Liver (tissue), 8 donors: ENCODE measurements at regions not wholly inside any gene's neighbourhood (a gene's known extent, or its start where the extent isn't known, plus 50 kb on each side); places are given as distances from the start of the nearest gene placed in this dataset.

Experiments used
- DNase-seq: peaks from one replicate; pipeline ENCODE4 v3.0.0-alpha.2; 2017; ENCODE audit warnings: low spot score
- H3K27ac ChIP-seq, 2 donors: one replicate each; pipeline ENCODE4 v1.7.0; 2013; ENCODE audit warnings: inconsistent platforms in 2 of 2, low read length in 2 of 2, control low read depth in 1 of 2, low read depth in 1 of 2, mild to moderate bottlenecking in 1 of 2
- H3K27me3 ChIP-seq, 4 donors: one replicate each; pipeline versions ENCODE4 v1.6.1 to v1.7.0; 2013; ENCODE audit warnings: low read length in 3 of 4, inconsistent platforms in 1 of 4, mild to moderate bottlenecking in 1 of 4, moderate library complexity in 1 of 4; ENCODE audit not compliant: control insufficient read depth in 4 of 4, insufficient read depth in 4 of 4
- H3K36me3 ChIP-seq, 4 donors: one replicate each; pipeline versions ENCODE4 v1.6.1 to v1.7.0; 2013; ENCODE audit warnings: low read length in 3 of 4, mild to moderate bottlenecking in 3 of 4, low read depth in 1 of 4, moderate library complexity in 1 of 4; ENCODE audit not compliant: control insufficient read depth in 4 of 4, insufficient read depth in 3 of 4
- H3K4me1 ChIP-seq, 4 donors: one replicate each; pipeline versions ENCODE4 v1.6.1 to v1.7.0; 2013; ENCODE audit warnings: low read length in 3 of 4, mild to moderate bottlenecking in 3 of 4, moderate library complexity in 1 of 4; ENCODE audit not compliant: control insufficient read depth in 4 of 4, insufficient read depth in 4 of 4
- H3K4me3 ChIP-seq, 3 donors: one replicate each; pipeline versions ENCODE4 v1.6.1 to v1.7.0; 2013; ENCODE audit warnings: low read length in 3 of 3, control low read depth in 1 of 3, low read depth in 1 of 3, mild to moderate bottlenecking in 1 of 3
- H3K9ac ChIP-seq, 2 donors: one replicate each; pipeline ENCODE4 v1.7.0; 2013; ENCODE audit warnings: low read length in 2 of 2, mild to moderate bottlenecking in 2 of 2, moderate library complexity in 2 of 2, control low read depth in 1 of 2, low read depth in 1 of 2
- H3K9me3 ChIP-seq, 4 donors: one replicate each; pipeline versions ENCODE4 v1.6.1 to v1.7.0; 2013; ENCODE audit warnings: low read length in 3 of 4; ENCODE audit not compliant: control insufficient read depth in 4 of 4
- EGR1 ChIP-seq, 2 donors: IDR thresholded peaks; 2 replicates each; pipeline ENCODE4 v1.6.1; 2016 to 2018; ENCODE audit warnings: antibody characterized with exemption in 2 of 2, low read depth in 2 of 2
- FOXA1 ChIP-seq: IDR thresholded peaks from 2 replicates; pipeline ENCODE4 v1.6.1; 2016; ENCODE audit warnings: antibody characterized with exemption
- FOXA2 ChIP-seq: IDR thresholded peaks from 2 replicates; pipeline ENCODE4 v1.6.1; 2016; ENCODE audit warnings: antibody characterized with exemption
- GABPA ChIP-seq, 2 donors: IDR thresholded peaks in 1 of 2; conservative IDR thresholded peaks in 1 of 2; 2 replicates each; pipeline ENCODE4 v1.6.1; 2016; ENCODE audit warnings: antibody characterized with exemption in 2 of 2, mild to moderate bottlenecking in 1 of 2, moderate library complexity in 1 of 2
- HNF4A ChIP-seq, 2 donors: conservative IDR thresholded peaks; 2 replicates each; pipeline ENCODE4 v1.6.1; 2016; ENCODE audit warnings: antibody characterized with exemption in 2 of 2, mild to moderate bottlenecking in 2 of 2
- JUND ChIP-seq, 2 donors: IDR thresholded peaks; 2 replicates each; pipeline ENCODE4 v1.6.1; 2016; ENCODE audit warnings: antibody characterized with exemption in 2 of 2
- NR2F2 ChIP-seq: IDR thresholded peaks from 2 replicates; pipeline ENCODE4 v1.6.1; 2016; ENCODE audit warnings: antibody characterized with exemption
- RAD21 ChIP-seq, 2 donors: IDR thresholded peaks; 2 replicates each; pipeline ENCODE4 v1.6.1; 2016; ENCODE audit warnings: antibody characterized with exemption in 2 of 2, mild to moderate bottlenecking in 2 of 2
- RXRA ChIP-seq, 2 donors: IDR thresholded peaks; 2 replicates each; pipeline ENCODE4 v1.6.1; 2017 to 2018; ENCODE audit warnings: antibody characterized with exemption in 2 of 2, mild to moderate bottlenecking in 1 of 2
- SP1 ChIP-seq: IDR thresholded peaks from 2 replicates; pipeline ENCODE4 v1.6.1; 2018; ENCODE audit warnings: antibody characterized with exemption, mild to moderate bottlenecking
- TAF1 ChIP-seq: conservative IDR thresholded peaks from 2 replicates; pipeline ENCODE4 v1.6.1; 2016; ENCODE audit warnings: antibody characterized with exemption, mild to moderate bottlenecking
- YY1 ChIP-seq: IDR thresholded peaks from 2 replicates; pipeline ENCODE4 v1.6.1; 2016; ENCODE audit warnings: antibody characterized with exemption, mild to moderate bottlenecking
- WGBS: extraction: QIAGEN DNeasy Blood & Tissue Kit; methylation state at CpG from one replicate; pipeline ENCODE4 v1.1.7; 2013; 5-methylcytosine and 5-hydroxymethylcytosine counted together
- TF ChIP-seq, protein P1 (sequence below): IDR thresholded peaks from 2 replicates; pipeline ENCODE4 v1.6.1; 2016; ENCODE audit warnings: antibody characterized with exemption, mild to moderate bottlenecking
- TF ChIP-seq, protein P2 (sequence below): fragments of 150-350 bp; IDR thresholded peaks from 2 replicates; pipeline ENCODE4 v1.5.1; 2017; ENCODE audit warnings: improper control_type of control experiment, low read depth, low read length; ENCODE audit not compliant: missing input control
- TF ChIP-seq, protein P3 (sequence below): IDR thresholded peaks from 2 replicates; pipeline ENCODE4 v1.6.1; 2016; ENCODE audit warnings: antibody characterized with exemption
- TF ChIP-seq, protein P4 (sequence below): IDR thresholded peaks from 2 replicates; pipeline ENCODE4 v1.6.1; 2016; ENCODE audit warnings: antibody characterized with exemption
- TF ChIP-seq, protein P5 (sequence below): IDR thresholded peaks from 2 replicates; pipeline ENCODE4 v1.6.1; 2016; ENCODE audit warnings: antibody characterized with exemption
- donor health status: healthy.
- donor health status: healthy.
- donor health status: healthy.
- donor health status: healthy.
- donor health status: healthy.

DNA sequence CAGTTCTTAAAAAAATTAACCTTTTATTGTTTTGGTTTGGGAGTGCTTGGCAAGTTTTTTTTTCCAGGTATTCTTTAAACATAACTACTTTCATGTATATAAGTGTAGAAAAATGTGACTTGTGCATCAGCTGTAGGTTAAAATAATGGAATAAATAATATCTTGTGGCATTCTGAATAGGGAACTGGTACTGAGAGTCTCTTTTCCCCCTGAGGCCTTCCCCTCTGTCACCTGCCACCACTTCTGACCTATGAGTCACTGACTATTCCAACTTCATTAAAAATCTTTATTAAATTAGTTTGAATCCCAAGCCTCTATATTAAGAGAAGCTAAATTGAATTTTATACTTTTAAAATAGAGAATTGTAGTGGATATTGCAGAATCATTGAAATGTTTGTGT, 805.7 kb downstream of the METTL15 start (continued):
- TF ChIP-seq, protein P1, sequence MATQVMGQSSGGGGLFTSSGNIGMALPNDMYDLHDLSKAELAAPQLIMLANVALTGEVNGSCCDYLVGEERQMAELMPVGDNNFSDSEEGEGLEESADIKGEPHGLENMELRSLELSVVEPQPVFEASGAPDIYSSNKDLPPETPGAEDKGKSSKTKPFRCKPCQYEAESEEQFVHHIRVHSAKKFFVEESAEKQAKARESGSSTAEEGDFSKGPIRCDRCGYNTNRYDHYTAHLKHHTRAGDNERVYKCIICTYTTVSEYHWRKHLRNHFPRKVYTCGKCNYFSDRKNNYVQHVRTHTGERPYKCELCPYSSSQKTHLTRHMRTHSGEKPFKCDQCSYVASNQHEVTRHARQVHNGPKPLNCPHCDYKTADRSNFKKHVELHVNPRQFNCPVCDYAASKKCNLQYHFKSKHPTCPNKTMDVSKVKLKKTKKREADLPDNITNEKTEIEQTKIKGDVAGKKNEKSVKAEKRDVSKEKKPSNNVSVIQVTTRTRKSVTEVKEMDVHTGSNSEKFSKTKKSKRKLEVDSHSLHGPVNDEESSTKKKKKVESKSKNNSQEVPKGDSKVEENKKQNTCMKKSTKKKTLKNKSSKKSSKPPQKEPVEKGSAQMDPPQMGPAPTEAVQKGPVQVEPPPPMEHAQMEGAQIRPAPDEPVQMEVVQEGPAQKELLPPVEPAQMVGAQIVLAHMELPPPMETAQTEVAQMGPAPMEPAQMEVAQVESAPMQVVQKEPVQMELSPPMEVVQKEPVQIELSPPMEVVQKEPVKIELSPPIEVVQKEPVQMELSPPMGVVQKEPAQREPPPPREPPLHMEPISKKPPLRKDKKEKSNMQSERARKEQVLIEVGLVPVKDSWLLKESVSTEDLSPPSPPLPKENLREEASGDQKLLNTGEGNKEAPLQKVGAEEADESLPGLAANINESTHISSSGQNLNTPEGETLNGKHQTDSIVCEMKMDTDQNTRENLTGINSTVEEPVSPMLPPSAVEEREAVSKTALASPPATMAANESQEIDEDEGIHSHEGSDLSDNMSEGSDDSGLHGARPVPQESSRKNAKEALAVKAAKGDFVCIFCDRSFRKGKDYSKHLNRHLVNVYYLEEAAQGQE, result no peak

DNA sequence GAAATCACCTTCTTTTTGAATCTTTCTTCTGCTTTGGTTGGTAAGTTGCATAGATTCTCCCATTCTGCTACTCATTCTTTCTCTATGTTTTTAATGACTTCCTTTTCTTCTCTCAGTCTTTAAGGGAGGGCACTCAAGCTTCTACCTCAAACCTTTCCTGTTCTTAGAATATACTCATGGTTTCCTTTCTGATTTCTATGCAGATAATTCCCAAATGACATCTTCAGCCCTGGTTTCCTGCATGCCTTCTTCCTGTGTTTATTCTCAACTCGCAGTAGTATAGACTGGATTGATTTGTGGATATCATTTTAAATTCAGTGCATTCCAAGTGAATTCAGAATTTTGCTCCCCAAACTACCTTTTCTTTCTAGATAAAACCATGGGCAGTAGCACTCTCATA, 803.6 kb downstream of the METTL15 start:
- H3K27me3 ChIP-seq, result no peaks in the 10 kb centered on the region
- H3K4me3 ChIP-seq, result no peak overlapping the region
- TF ChIP-seq YY1 (no peak), NR2F2 (no peak), JUND (IDR thresholded peaks at IDR 0.05) (no peak), FOXA1 (no peak), SP1 (no peak), RAD21 (IDR thresholded peaks at IDR 0.05) (no peak), FOXA2 (no peak)
- TF ChIP-seq, protein P2, sequence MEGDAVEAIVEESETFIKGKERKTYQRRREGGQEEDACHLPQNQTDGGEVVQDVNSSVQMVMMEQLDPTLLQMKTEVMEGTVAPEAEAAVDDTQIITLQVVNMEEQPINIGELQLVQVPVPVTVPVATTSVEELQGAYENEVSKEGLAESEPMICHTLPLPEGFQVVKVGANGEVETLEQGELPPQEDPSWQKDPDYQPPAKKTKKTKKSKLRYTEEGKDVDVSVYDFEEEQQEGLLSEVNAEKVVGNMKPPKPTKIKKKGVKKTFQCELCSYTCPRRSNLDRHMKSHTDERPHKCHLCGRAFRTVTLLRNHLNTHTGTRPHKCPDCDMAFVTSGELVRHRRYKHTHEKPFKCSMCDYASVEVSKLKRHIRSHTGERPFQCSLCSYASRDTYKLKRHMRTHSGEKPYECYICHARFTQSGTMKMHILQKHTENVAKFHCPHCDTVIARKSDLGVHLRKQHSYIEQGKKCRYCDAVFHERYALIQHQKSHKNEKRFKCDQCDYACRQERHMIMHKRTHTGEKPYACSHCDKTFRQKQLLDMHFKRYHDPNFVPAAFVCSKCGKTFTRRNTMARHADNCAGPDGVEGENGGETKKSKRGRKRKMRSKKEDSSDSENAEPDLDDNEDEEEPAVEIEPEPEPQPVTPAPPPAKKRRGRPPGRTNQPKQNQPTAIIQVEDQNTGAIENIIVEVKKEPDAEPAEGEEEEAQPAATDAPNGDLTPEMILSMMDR, result no peak
- TF ChIP-seq, protein P3, sequence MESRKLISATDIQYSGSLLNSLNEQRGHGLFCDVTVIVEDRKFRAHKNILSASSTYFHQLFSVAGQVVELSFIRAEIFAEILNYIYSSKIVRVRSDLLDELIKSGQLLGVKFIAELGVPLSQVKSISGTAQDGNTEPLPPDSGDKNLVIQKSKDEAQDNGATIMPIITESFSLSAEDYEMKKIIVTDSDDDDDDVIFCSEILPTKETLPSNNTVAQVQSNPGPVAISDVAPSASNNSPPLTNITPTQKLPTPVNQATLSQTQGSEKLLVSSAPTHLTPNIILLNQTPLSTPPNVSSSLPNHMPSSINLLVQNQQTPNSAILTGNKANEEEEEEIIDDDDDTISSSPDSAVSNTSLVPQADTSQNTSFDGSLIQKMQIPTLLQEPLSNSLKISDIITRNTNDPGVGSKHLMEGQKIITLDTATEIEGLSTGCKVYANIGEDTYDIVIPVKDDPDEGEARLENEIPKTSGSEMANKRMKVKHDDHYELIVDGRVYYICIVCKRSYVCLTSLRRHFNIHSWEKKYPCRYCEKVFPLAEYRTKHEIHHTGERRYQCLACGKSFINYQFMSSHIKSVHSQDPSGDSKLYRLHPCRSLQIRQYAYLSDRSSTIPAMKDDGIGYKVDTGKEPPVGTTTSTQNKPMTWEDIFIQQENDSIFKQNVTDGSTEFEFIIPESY, result no peak
- no peak overlapping the region for H3K27ac ChIP-seq
- DNase-seq, result no peak
- WGBS, result 59% methylated on average over 1 of the region's 1 CpG
- H3K9me3 ChIP-seq, result no peaks in the 10 kb centered on the region
- H3K4me1 ChIP-seq, result no peaks in the 10 kb centered on the region
- no peaks in the 10 kb centered on the region for H3K36me3 ChIP-seq
- H3K9ac ChIP-seq, result no peak overlapping the region

GRCh38 chr11:28910926-28911325, 802.7 kb downstream of the METTL15 start:
- no peak overlapping the region for H3K27ac ChIP-seq
- no peaks in the 10 kb centered on the region for H3K4me1 ChIP-seq
- no peaks in the 10 kb centered on the region for H3K36me3 ChIP-seq
- H3K9me3 ChIP-seq, result no peaks in the 10 kb centered on the region
- no peak for DNase-seq
- H3K9ac ChIP-seq, result no peak overlapping the region
- 73% methylated on average over 2 of the region's 2 CpGs for WGBS
- H3K27me3 ChIP-seq, result no peaks in the 10 kb centered on the region
- no peak overlapping the region for H3K4me3 ChIP-seq
- TF ChIP-seq FOXA1 (no peak), TAF1 (no peak), HNF4A (conservative IDR thresholded peaks at IDR 0.05) (no peak), RXRA (IDR thresholded peaks at IDR 0.05) (no peak), EGR1 (IDR thresholded peaks at IDR 0.05; ENCODE audit: low read depth in 2 of 2) (no peak), GABPA (IDR thresholded peaks at IDR 0.05 in 1 of 2, conservative IDR thresholded peaks at IDR 0.05 in 1 of 2) (no peak), RAD21 (IDR thresholded peaks at IDR 0.05) (no peak), NR2F2 (no peak), FOXA2 (no peak), YY1 (no peak), JUND (IDR thresholded peaks at IDR 0.05) (no peak)
- TF ChIP-seq, protein P1, result no peak
- TF ChIP-seq, protein P4, sequence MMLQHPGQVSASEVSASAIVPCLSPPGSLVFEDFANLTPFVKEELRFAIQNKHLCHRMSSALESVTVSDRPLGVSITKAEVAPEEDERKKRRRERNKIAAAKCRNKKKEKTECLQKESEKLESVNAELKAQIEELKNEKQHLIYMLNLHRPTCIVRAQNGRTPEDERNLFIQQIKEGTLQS, result no peak
- TF ChIP-seq, protein P2, result no peak
- TF ChIP-seq, protein P5, sequence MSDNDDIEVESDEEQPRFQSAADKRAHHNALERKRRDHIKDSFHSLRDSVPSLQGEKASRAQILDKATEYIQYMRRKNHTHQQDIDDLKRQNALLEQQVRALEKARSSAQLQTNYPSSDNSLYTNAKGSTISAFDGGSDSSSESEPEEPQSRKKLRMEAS, result no peak
